HG03097 (cell line): ENCODE measurements at regions not wholly inside any gene's neighbourhood (a gene's known extent, or its start where the extent isn't known, plus 50 kb on each side); places are given as distances from the start of the nearest gene placed in this dataset.
"Not testable (repeated sequence)": the region's sequence is repeated elsewhere in the genome, so short reads cannot be mapped to it uniquely, and the experiment has no call there.

ENCODE experiments used
- ATAC-seq: cut with Tn5 transposase; IDR thresholded peaks from one replicate; pipeline ENCODE4 v1.9.1; 2021; ENCODE audit not compliant: unreplicated experiment, low FRiP score

DNA sequence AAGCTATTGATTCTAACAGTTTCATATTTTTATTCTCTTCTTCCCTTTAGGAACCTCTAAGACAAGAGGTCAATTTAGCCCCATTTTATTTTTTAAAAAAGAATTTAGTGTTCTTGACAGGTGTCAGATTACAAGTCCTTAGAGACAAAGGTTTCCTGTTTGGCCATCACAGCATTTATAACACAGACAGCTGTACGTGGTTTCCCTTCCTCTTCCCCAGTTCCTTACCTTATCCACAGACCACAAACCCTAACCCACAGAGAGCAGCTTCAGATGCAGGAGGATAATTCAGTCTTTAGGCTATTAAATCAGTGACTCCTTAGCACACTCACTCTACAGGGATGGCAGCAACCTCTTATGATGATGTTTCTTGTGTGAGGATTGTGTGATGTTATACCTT lies 1210.1 kb downstream of the DIAPH3 start:
- peak; percentile 92 for ATAC-seq

DNA sequence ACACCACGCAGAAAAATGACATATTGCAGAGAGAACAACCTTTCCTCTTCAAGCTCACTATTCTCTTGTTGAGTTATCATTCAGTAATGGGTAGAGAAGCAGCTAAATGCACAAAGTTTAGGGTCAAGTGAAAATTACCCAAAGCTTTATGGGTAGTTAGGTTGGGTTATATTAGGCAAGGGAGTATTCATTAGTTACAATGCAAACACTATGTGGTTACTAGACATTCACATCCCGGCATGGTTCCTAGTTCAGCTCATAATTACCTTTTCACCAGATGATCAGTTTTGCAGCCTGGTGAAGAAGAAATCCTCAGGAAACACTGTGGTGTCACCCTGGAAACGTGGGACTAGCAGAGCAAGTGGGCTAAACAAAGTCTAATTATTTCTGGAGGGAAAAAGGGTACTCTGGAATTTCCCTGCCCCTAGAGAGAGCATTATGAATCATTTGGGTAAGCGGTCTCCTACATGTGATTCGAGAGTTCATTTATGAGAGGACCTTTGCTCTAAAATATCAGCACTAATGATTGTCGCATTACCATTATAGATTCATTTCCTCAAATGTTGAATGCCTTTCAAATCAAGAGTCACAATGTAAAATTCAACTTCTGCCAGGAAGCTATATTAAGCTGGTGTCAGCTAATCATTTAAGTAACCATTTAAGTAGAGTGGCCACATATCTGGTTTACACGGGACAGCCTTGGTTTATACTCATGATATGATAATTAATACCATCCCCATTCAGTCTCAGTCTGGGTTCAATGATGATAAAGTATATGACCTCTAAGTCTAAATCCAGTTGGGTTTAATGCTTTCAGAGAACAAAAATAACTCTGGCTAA lies 1208.0 kb downstream of the DIAPH3 start:
- ATAC-seq = no peak

DNA sequence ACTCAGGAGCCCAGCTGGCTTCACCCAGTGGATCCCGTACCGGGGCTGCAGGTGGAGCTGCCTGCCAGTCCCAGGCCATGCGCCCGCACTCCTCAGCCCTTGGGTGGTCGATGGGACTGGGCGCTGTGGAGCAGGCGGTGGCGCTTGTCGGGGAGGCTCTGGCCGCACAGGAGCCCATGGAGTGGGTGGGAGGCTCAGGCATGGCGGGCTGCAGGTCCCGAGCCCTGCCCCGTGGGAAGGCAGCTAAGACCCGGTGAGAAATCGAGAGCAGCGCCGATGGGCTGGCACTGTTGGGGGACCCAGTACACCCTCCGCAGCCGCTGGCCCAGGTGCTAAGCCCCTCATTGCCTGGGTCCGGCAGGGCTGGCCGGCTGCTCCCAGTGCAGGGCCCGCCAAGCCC lies 1205.6 kb downstream of the DIAPH3 start:
- ATAC-seq = not testable (repeated sequence)

DNA sequence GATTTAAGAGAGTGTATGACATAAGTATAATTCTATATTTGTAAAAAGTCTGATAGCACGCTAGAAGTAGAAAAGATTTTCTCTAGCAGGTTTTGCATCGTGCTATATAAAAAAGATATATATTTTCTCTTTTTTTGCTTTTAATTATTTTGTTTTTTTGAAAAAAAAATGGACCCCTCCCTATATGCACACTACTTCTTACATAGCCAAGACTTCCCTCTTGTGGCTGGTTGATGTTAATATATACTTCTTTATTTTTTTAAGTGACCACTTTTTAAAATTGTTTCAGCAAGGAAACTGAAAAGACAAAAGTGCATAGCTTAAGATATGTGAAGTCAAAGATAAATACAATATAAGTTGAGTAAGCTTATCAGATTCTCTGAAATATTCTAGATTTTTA lies 1202.8 kb downstream of the DIAPH3 start:
- ATAC-seq = no peak

DNA sequence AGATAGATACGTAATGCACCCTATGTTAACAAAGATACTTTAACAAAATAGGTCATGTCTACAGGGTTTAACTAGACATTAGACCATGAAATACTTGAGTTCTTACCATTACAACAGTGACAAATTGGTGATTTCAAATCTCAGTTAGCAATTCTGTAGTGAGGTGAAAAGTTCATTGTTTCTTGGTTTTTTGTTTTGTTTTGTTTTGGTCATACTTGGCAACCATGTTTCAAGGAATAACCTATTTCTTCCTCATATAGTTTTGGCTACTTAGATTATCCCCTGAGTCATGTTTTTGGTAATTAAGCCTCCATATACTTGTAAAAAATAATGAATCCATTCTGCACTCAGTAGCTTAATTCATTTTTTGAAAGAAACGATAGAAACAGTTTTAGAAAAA lies 1200.4 kb downstream of the DIAPH3 start:
- no peak for ATAC-seq

DNA sequence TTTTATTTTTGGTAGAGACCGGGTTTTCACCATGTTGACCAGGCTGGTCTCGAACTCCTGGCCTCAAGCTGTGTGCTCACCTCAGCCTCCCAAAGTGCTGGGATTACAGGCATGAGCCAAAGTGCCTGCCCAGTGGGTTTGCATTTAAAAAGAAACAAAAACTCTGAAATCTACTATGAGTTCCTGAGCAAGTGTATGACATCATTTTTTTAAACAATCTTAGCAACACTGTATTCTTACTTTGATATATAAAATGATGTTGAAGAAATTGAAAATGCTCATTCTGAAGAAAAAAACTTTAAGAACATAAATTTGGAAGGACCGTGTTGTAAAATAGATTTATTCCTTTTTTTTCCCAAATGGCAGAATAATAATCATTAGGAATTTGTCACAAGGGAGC lies 1199.7 kb downstream of the DIAPH3 start:
- ATAC-seq = no peak

DNA sequence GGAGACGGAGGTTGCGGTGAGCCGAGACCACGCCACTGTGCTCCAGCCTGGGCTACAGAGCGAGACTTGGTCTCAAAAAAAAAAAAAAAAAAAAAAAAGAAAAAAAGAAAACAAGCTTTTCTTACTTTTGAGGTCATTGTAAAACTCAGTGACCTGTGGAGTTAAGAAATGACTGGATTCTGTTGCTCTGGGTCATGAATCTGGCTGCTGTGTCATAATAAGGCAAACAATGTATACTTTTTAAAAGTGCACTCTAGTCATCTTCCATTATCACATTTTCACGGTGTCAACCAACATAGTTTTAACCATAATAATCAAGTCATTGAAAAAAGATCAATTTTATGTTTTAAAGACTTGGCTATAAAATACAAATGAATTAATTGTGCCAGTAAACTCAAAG lies 1186.6 kb downstream of the DIAPH3 start:
- ATAC-seq = no peak

DNA sequence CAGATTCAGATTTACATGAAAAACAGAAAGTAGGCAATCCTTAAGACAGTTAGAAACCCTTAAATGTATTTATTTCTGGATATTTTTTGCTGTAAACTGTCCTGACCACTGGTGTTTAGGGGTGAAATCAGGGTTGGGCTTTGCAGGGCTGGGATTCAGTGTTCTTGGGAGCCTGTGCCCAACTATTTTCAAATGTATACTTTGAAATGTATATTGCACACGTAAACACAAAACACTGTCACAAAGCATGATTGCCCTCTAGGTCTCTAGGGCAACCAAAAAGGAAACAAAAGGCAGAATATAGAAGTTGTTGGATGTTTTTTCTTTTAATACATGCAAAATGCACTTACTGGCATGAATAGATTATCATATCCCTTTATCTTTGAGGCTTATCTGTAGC lies 1185.4 kb downstream of the DIAPH3 start:
- ATAC-seq = no peak

DNA sequence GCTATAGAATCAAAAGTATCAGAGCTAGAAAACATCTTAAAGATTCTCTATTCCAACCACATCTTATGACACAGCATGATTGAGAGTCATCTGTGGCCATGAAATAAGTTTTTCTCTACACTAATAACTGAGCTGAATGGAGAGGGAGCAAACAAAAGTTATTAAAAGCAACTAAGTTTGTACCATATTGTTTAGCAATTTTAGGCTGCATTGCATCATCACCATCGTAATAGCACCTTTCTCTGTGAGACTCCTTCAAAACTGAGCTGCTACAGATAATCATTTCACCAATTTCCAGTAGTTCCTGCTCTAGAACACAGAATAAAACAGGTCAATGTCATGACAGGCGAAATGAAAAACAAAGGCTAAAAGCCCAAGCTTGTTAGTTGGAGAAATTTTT lies 1183.9 kb downstream of the DIAPH3 start:
- ATAC-seq = no peak

DNA sequence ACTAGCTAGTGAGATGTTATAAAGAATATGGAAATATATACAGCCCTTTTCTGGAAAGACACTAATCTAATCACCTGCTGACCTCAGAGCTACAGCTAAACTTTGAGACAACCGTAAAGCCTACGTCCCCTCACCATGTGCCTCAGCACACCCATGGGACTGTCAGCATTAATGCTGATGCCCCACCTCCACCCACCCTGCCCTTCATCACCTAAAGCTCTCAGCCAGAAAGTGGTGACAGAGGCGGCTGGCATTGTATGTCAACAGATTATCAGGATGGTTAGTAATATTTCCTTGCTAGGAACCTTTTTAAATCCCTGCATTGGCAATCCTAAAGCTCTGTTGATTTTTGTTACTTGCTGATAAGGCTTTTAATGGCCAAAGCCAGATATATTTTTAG lies 1177.9 kb downstream of the DIAPH3 start:
- no peak for ATAC-seq

DNA sequence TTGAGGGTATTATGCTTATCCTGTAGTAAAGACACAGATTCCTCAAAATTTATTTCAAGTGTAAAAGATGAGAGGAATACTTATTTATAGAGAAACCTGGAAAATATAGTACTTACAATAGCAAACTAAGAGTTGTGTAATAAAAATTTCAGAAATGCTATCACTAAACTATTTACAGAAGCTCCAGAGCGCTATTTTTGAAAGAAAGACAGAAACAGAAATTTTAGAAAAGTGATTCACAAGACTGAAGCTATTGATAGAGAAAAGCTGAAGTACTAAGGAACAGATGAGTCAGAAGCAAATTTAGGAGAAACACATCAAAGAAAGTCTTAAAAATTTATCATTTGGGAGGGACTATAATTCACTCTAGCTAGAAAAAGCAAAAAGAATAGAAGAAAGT lies 1174.2 kb downstream of the DIAPH3 start:
- no peak for ATAC-seq

DNA sequence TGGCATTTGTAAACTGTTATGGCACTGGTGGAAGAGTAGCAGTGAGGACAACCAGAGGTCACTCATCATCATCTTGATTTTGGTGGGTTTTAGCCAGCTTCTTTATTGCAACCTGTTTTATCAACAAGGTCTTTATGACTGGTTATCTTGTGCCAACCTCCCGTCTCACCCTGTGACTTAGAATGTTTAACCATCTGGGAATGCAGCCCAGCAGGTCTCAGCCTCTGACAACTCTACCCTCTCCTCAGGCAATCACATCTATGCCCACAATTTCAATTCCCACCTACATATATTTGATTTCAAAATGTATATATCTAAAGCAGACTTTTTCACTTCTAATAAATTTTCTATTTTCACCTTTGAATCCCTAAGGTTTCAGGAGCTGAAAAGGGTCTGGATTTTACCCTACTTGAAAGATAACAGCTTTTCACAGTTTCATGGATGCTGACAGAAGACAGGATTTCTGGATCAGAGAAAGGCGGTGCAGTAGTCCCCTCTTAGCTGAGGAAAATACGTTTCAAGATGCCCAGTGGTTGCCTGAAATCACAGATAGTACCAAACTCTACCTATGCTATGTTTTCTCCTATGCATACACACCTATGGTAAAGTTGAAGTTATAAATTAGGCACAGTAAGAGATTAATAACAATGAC lies 1171.8 kb downstream of the DIAPH3 start:
- ATAC-seq = no peak

DNA sequence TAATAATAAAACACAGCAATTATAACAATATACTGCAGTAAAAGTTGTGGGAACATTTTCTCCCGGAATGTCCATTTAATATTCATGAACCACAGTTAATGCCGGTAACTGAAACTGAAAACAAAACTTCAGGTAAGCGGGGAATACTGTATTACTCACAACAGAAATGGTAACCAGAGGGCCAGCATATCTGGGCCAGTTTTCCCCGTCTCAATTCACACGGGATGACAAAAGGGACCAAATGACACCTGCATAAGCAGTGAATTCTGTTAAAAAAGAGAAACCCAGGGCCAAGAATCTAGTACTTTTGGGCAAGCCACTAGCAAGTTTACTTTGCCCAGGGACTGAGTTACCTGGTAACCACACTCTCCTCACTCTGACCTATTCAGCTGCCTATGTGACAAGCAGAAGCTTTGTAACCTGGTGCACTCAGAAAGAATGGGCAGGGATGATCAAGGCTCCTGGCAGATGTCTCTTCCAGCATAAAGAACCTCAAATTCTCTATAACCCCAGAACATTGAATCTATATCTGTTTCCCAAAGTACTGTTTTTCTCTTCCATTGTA lies 1171.2 kb downstream of the DIAPH3 start:
- no peak for ATAC-seq

DNA sequence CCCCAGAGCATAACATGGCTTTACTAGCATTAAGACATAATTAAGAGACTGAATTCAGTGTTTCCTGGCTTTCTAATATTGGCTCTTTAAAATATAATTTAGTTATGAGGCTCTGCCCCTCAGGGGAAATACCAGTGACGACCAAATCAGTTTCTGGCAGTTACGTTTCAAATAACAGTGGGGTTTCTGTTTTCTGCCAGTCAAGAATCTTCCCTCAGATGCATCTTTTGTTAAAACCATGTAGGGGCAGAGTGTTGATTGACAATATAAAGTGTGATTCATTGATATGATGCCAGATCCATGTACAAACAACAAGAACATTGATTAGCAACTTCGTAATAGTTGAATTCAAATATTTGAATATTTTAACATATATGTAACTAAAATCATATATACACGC lies 1169.7 kb downstream of the DIAPH3 start:
- ATAC-seq = no peak

DNA sequence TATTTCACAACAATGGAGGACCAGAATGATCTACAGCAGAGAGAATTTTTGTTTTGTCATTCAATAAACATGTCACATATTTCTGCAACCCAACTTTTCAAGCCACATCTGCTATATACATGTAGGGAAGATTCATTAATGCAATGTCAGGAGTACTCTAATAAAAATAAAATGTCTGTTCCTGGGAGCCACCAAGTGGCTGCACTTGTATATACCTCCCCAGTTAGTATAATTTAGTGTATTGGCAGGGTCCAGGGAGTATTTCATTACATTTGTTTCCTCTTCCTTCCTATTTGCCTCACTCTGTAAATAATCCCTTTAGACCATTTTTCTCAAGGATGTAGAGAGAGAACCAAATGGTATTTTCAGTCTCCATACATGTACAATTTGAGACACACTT lies 1169.0 kb downstream of the DIAPH3 start:
- no peak for ATAC-seq

DNA sequence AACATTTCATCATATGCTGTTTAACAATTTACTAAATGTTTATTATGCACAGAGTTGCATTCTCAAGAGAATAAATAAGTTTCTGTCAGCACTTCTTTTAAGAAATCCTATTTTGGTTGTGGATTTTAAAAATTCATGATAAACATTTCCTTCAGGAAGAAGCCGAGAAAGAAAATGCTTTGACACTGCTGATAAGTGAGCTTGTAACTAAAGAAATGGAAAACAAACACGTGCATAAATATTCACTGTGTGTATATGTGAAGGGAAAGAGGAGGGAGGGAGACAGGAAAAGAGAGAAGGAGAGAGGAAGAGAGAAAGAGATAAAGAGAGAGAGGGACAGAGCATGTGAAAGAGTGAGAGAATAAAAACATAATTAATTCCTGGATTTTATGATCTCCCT lies 1165.0 kb downstream of the DIAPH3 start:
- no peak for ATAC-seq

DNA sequence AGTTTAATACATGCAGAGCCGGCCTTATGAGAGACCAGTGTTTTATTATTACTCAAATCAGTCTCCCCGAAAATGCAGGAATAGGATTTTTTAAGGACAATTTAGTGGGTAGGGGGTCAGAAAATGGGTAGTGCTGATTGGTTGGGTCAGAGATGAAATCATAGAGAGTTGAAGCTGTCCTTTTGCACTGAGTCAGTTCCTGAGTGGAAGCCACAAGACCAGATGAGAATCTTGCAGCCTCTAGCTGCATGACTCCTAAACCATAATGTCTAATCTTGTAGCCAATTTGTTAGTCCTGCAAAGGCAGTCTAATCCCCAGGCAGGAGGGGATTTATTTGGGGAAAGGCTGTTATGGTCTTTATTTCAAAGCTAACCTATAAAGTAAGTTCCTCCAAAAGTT lies 1163.9 kb downstream of the DIAPH3 start:
- ATAC-seq = no peak

DNA sequence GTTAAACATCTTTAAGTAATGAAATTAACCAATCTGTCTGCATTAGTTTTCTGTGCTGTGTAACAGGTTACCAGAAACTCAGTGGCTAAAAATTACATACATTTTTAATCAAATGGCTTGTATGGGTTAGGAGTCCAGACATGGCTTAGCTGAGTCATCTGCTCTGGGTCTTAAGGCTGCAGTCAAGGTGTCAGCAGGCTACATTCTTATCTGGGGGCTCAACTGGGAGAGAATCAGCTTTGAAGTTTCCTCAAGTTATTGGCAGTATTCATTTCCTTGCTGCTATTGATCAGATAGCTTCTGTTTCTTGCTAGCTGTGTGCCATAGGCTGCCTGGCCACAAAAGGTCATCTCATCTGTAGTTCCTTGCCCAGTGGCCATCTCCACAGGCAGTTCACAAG lies 1163.0 kb downstream of the DIAPH3 start:
- ATAC-seq = no peak

DNA sequence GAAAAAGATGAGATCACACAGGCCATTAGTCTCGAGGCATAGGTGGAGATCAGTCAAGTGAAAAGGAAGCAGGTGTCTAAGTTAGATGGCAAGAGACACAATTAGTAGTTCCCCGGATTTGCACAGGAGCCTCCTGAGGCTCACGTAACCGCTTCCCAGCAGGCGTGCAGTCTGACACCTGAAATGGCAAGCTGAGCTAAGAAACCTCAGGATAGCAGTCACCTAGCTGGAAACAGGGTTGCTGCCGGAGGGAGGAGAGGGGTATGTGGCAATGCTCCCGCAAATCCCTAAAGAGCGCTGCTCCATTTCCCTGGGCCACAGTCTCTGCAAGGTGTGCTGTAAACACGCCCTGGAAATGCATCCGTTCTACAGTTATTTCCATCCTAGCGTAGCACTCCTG lies 1151.0 kb downstream of the DIAPH3 start:
- ATAC-seq = no peak

DNA sequence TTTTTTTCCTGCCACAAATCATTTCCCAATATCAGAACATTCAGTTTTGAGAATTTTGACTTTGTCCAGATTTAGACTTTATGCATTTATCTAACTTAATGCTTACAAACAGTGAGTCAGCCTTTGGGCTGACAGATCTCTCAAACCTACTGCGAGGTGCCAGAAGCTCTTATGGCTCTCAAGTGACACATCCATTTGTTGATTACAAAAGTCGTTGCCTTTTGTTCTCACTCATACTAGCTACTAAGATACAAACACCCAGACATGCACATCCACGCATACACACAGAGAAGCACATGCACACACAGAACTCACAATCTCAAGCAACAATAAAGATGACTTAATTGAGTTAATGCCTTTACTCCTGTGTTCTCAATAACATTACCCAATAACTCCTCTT lies 1147.5 kb downstream of the DIAPH3 start:
- no peak for ATAC-seq

DNA sequence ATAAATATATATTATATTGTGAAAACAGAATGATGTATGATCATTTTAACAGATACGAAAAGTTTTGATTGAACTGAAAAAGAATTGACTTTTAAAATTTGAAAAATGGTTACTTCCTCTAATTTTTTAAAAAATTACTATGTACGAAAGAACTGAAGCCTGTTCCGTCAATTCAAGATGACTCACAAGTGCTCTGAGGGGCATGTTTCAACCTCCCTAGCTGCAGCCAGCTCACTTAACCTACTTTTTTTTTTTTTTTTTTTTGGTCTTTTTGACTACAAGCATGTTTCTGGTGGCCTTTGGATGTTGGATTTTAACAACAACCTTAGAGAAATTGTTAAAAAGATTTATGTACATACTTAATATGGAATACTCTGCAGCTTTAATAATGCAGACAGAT lies 1139.3 kb downstream of the DIAPH3 start:
- no peak for ATAC-seq

DNA sequence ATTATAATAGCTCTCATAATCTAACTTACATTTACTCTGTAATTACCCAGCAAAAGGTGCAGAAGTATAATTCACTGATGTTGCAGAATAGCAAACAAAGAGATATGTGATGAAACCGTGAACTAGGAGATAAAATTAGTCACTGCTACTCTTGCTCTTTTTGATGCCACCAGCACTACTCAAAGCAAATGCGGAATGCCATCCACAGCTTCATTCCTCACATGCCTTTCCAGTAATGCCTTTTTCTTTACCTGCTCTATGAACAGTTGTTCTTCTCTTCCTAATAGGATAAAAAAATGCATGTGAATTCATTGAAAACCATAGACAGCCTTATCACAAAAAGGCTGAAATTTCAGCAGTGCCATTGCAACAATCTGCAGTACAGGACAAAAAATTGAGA lies 1129.5 kb downstream of the DIAPH3 start:
- no peak for ATAC-seq
